GM23338 (cell line): ENCODE measurements at regions not wholly inside any gene's neighbourhood (a gene's known extent, or its start where the extent isn't known, plus 50 kb on each side); places are given as distances from the start of the nearest gene placed in this dataset.

Source experiments
- CREB1 ChIP-seq: fragments of 250-450 bp; sonication (Bioruptor Pico); IDR thresholded peaks from 2 replicates; pipeline ENCODE4 v1.5.0; 2020; ENCODE audit warnings: low read depth, mild to moderate bottlenecking, moderate library complexity
- EZH2 ChIP-seq: fragments of 200-600 bp; sonication (generic); IDR thresholded peaks from one replicate; pipeline ENCODE4 v1.8.0; 2017; ENCODE audit warnings: antibody characterized with exemption, mild to moderate bottlenecking, low read depth; ENCODE audit not compliant: unreplicated experiment
- EZH2phosphoT487 ChIP-seq: fragments of 200-600 bp; sonication (generic); IDR thresholded peaks from one replicate; pipeline ENCODE4 v1.8.1; 2018; ENCODE audit warnings: antibody characterized with exemption; ENCODE audit not compliant: unreplicated experiment
- JUNB ChIP-seq: IDR thresholded peaks from one replicate; pipeline ENCODE4 v1.6.1; 2016; ENCODE audit warnings: antibody characterized with exemption; ENCODE audit not compliant: unreplicated experiment
- POLR2AphosphoS5 ChIP-seq: IDR thresholded peaks from 2 replicates; pipeline ENCODE4 v1.6.1; 2016; ENCODE audit warnings: antibody characterized with exemption, low read depth
- STAT1 ChIP-seq: IDR thresholded peaks from one replicate; pipeline ENCODE4 v1.6.1; 2016; ENCODE audit warnings: antibody characterized with exemption; ENCODE audit not compliant: unreplicated experiment
- ZNF331 ChIP-seq: fragments of 250-450 bp; sonication (Bioruptor Pico); IDR thresholded peaks from 2 replicates; pipeline ENCODE4 v1.5.0; 2020; ENCODE audit warnings: low read depth, mild to moderate bottlenecking, moderate library complexity
- TF ChIP-seq, protein P1 (sequence below), 2 experiments: fragments of 200-600 bp in 1 of 2; sonication (generic) in 1 of 2; conservative IDR thresholded peaks; 2 replicates each; pipeline versions ENCODE4 v1.5.1 to v1.6.1; 2016 to 2017; ENCODE audit warnings: antibody characterized with exemption in 2 of 2, low read depth in 2 of 2, mild to moderate bottlenecking in 2 of 2, moderate library complexity in 1 of 2
- TF ChIP-seq, protein P2 (sequence below): IDR thresholded peaks from one replicate; pipeline ENCODE4 v1.6.1; 2018; ENCODE audit warnings: antibody characterized with exemption; ENCODE audit not compliant: unreplicated experiment

DNA sequence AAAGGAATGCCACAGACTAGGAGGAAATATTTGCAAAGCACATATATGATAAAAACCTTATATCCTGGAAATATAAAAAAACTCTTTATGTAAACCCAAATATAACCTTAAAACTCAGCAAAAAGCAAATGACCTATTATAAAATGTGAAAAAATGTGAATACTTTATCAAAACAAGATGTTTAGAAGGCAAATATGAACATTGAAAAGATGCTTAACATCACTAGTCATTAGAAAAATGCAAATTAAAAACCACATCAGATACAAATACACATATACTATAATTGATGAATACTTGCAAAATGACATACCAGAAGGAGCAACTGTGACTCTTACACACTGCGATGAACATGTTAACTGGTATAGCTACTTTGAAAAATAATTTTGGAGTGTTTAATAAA, 511.2 kb upstream of the LRRC4C start:
- TF ChIP-seq, protein P1, sequence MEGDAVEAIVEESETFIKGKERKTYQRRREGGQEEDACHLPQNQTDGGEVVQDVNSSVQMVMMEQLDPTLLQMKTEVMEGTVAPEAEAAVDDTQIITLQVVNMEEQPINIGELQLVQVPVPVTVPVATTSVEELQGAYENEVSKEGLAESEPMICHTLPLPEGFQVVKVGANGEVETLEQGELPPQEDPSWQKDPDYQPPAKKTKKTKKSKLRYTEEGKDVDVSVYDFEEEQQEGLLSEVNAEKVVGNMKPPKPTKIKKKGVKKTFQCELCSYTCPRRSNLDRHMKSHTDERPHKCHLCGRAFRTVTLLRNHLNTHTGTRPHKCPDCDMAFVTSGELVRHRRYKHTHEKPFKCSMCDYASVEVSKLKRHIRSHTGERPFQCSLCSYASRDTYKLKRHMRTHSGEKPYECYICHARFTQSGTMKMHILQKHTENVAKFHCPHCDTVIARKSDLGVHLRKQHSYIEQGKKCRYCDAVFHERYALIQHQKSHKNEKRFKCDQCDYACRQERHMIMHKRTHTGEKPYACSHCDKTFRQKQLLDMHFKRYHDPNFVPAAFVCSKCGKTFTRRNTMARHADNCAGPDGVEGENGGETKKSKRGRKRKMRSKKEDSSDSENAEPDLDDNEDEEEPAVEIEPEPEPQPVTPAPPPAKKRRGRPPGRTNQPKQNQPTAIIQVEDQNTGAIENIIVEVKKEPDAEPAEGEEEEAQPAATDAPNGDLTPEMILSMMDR (conservative IDR thresholded peaks at IDR 0.05; ENCODE audit: low read depth in 2 of 2), result no peak
- TF ChIP-seq POLR2AphosphoS5 (no peak), EZH2phosphoT487 (no peak), STAT1 (no peak), ZNF331 (CRISPR knock-in tag) (no peak), EZH2 (no peak), JUNB (no peak), CREB1 (CRISPR knock-in tag) (no peak)
- TF ChIP-seq, protein P2, sequence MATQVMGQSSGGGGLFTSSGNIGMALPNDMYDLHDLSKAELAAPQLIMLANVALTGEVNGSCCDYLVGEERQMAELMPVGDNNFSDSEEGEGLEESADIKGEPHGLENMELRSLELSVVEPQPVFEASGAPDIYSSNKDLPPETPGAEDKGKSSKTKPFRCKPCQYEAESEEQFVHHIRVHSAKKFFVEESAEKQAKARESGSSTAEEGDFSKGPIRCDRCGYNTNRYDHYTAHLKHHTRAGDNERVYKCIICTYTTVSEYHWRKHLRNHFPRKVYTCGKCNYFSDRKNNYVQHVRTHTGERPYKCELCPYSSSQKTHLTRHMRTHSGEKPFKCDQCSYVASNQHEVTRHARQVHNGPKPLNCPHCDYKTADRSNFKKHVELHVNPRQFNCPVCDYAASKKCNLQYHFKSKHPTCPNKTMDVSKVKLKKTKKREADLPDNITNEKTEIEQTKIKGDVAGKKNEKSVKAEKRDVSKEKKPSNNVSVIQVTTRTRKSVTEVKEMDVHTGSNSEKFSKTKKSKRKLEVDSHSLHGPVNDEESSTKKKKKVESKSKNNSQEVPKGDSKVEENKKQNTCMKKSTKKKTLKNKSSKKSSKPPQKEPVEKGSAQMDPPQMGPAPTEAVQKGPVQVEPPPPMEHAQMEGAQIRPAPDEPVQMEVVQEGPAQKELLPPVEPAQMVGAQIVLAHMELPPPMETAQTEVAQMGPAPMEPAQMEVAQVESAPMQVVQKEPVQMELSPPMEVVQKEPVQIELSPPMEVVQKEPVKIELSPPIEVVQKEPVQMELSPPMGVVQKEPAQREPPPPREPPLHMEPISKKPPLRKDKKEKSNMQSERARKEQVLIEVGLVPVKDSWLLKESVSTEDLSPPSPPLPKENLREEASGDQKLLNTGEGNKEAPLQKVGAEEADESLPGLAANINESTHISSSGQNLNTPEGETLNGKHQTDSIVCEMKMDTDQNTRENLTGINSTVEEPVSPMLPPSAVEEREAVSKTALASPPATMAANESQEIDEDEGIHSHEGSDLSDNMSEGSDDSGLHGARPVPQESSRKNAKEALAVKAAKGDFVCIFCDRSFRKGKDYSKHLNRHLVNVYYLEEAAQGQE, result no peak
